ENCODE measurements at regions not wholly inside any gene's neighbourhood (a gene's known extent, or its start where the extent isn't known, plus 50 kb on each side); places are given as distances from the start of the nearest gene placed in this dataset.
A peak's percentile ranks its signal among the peaks of the same experiment; 100 is the strongest.

- WGBS (ENCODE audit: extremely low coverage, insufficient coverage, insufficient read length) = no CpG with 5 or more reads among the region's 6 CpGs
- H3K23ac ChIP-seq (ENCODE audit: low read length) = no peak overlapping the region
These were observed 167.7 kb downstream of the ACTL8 start for GRCh38 chr1:17922833-17923232.

GRCh38 chr1:17923666-17924065, 168.5 kb downstream of the ACTL8 start:
- Histone ChIP-seq H2AK5ac (ENCODE audit: low read length) (no peak overlapping the region), H3K4ac (ENCODE audit: low read depth, low read length) (no peak overlapping the region), H3K14ac (ENCODE audit: low read length) (no peak overlapping the region), H3K4me3 (ENCODE audit: low read depth, low read length) (no peak overlapping the region), H3K9me3 (ENCODE audit: insufficient read depth, low read depth, low read length) (peaks cover 2% of the 10 kb centered on the region), H4K12ac (ENCODE audit: low read depth, low read length) (no peak overlapping the region), H3K27me3 (ENCODE audit: insufficient read depth, low read length) (no peaks in the 10 kb centered on the region), H3K4me1 (ENCODE audit: control insufficient read depth in 1 of 2, insufficient read depth in 2 of 2, low read length in 2 of 2) (no peaks in the 10 kb centered on the region), H2BK120ac (ENCODE audit: insufficient read depth, low read length, poor library complexity) (no peak overlapping the region), H4K91ac (ENCODE audit: low read depth, low read length) (no peak overlapping the region), H3K4me2 (ENCODE audit: low read length) (no peak overlapping the region), H3K27ac (ENCODE audit: low read depth, low read length) (no peak overlapping the region), H3K18ac (ENCODE audit: low read length) (no peak overlapping the region), H3K23ac (ENCODE audit: low read length) (no peak overlapping the region), H2AFZ (ENCODE audit: insufficient read depth, low read length, poor library complexity) (no peak overlapping the region), H3K36me3 (ENCODE audit: control insufficient read depth in 1 of 2, insufficient read depth in 2 of 2, low read length in 2 of 2) (no peaks in the 10 kb centered on the region), H2BK12ac (ENCODE audit: low read length) (no peak overlapping the region), H4K8ac (ENCODE audit: low read depth, low read length) (no peak overlapping the region), H3K79me1 (ENCODE audit: low read length) (no peaks in the 10 kb centered on the region), H3K79me2 (ENCODE audit: control insufficient read depth, insufficient read depth, low read length, poor library complexity) (no peaks in the 10 kb centered on the region), H2BK5ac (ENCODE audit: low read depth, low read length, poor library complexity) (no peak overlapping the region), H3K9ac (ENCODE audit: low read length) (no peak overlapping the region)
- WGBS (ENCODE audit: extremely low coverage, insufficient coverage, insufficient read length) = no CpG with 5 or more reads among the region's 4 CpGs
- no peak for DNase-seq

More at GRCh38 chr1:17922833-17923232, 167.7 kb downstream of the ACTL8 start:
- Histone ChIP-seq H3K4ac (ENCODE audit: low read depth, low read length) (no peak overlapping the region), H2BK5ac (ENCODE audit: low read depth, low read length, poor library complexity) (no peak overlapping the region), H3K4me2 (ENCODE audit: low read length) (no peak overlapping the region), H4K8ac (ENCODE audit: low read depth, low read length) (no peak overlapping the region), H3K4me3 (ENCODE audit: low read depth, low read length) (no peak overlapping the region), H3K79me2 (ENCODE audit: control insufficient read depth, insufficient read depth, low read length, poor library complexity) (no peaks in the 10 kb centered on the region), H4K12ac (ENCODE audit: low read depth, low read length) (no peak overlapping the region), H2BK12ac (ENCODE audit: low read length) (no peak overlapping the region), H3K14ac (ENCODE audit: low read length) (no peak overlapping the region), H3K79me1 (ENCODE audit: low read length) (no peaks in the 10 kb centered on the region), H4K91ac (ENCODE audit: low read depth, low read length) (no peak overlapping the region), H3K27me3 (ENCODE audit: insufficient read depth, low read length) (no peaks in the 10 kb centered on the region), H2BK120ac (ENCODE audit: insufficient read depth, low read length, poor library complexity) (no peak overlapping the region), H3K27ac (ENCODE audit: low read depth, low read length) (no peak overlapping the region), H2AK5ac (ENCODE audit: low read length) (no peak overlapping the region), H3K9ac (ENCODE audit: low read length) (no peak overlapping the region), H3K9me3 (ENCODE audit: insufficient read depth, low read depth, low read length) (peaks cover 2% of the 10 kb centered on the region), H3K4me1 (ENCODE audit: control insufficient read depth in 1 of 2, insufficient read depth in 2 of 2, low read length in 2 of 2) (no peaks in the 10 kb centered on the region), H3K18ac (ENCODE audit: low read length) (no peak overlapping the region), H3K36me3 (ENCODE audit: control insufficient read depth in 1 of 2, insufficient read depth in 2 of 2, low read length in 2 of 2) (no peaks in the 10 kb centered on the region), H2AFZ (ENCODE audit: insufficient read depth, low read length, poor library complexity) (no peak overlapping the region)
- DNase-seq = peak in 1 of 2 donors; percentile 6

- H3K14ac ChIP-seq (ENCODE audit: low read length) = no peak overlapping the region
- no peak overlapping the region for H4K8ac ChIP-seq (ENCODE audit: low read depth, low read length)
- H3K23ac ChIP-seq (ENCODE audit: low read length) = no peak overlapping the region
- no peak overlapping the region for H3K27ac ChIP-seq (ENCODE audit: low read depth, low read length)
- H3K36me3 ChIP-seq (ENCODE audit: control insufficient read depth in 1 of 2, insufficient read depth in 2 of 2, low read length in 2 of 2) = no peaks in the 10 kb centered on the region
- no peaks in the 10 kb centered on the region for H3K79me1 ChIP-seq (ENCODE audit: low read length)
- no peak for DNase-seq
- no peak overlapping the region for H4K12ac ChIP-seq (ENCODE audit: low read depth, low read length)
- no peak overlapping the region for H2BK12ac ChIP-seq (ENCODE audit: low read length)
- H3K27me3 ChIP-seq (ENCODE audit: insufficient read depth, low read length) = no peaks in the 10 kb centered on the region
- no peak overlapping the region for H2AFZ ChIP-seq (ENCODE audit: insufficient read depth, low read length, poor library complexity)
- H3K18ac ChIP-seq (ENCODE audit: low read length) = no peak overlapping the region
- no peak overlapping the region for H3K9ac ChIP-seq (ENCODE audit: low read length)
- H3K4me2 ChIP-seq (ENCODE audit: low read length) = no peak overlapping the region
- H3K79me2 ChIP-seq (ENCODE audit: control insufficient read depth, insufficient read depth, low read length, poor library complexity) = no peaks in the 10 kb centered on the region
- no peak overlapping the region for H3K4ac ChIP-seq (ENCODE audit: low read depth, low read length)
- no peak overlapping the region for H2AK5ac ChIP-seq (ENCODE audit: low read length)
- no peak overlapping the region for H2BK120ac ChIP-seq (ENCODE audit: insufficient read depth, low read length, poor library complexity)
- no peak overlapping the region for H4K91ac ChIP-seq (ENCODE audit: low read depth, low read length)
- H3K4me1 ChIP-seq (ENCODE audit: control insufficient read depth in 1 of 2, insufficient read depth in 2 of 2, low read length in 2 of 2) = no peaks in the 10 kb centered on the region
- H2BK5ac ChIP-seq (ENCODE audit: low read depth, low read length, poor library complexity) = no peak overlapping the region
- H3K4me3 ChIP-seq (ENCODE audit: low read depth, low read length) = no peak overlapping the region
- peaks cover 2% of the 10 kb centered on the region for H3K9me3 ChIP-seq (ENCODE audit: insufficient read depth, low read depth, low read length)
These were observed 169.4 kb downstream of the ACTL8 start for GRCh38 chr1:17924578-17924977.

DNA sequence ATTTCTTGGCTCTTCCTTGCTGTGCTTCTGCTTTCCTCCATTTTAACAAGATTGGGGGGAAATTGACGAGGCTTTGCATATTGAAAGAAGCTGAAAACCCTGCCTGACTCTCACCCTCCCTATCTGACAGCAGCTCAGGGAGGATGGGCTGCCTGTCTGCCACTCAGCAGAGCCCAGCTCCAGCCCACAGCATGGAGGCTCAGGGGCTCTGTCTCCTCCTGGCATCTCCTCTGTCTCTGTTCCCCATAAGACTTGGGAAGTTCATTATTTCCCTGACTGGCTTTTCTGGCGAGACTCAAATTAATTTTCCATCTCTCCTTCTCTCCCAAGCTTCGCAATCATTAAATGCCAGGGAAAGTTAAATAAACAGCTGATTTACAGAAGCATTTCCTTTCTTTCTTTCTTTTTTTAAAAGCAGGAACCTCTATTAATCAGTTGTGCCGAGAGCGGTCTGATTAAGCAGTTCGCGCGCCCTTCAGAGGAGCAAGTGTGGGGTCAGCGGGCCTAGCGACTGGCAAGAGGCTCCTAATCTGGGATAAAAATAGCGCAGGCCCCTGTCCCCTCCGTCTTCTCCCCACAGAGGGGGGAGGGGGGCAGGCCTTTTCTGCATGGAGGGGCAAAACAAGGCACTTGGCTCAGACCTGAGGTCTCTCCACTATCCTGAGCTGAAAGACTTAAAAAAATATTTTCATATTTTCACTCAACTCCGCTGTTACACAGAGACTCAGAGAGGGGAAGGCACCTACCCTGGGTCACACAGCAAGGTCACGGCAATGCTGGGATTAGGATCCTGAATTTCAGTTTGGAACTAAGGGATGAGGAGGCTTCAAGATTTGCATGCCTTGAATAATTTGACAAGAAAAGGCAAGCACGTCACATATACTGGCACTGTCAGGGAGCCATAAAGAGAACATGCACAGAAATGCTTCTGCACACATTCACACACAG, 170.4 kb downstream of the ACTL8 start:
- Histone ChIP-seq H3K36me3 (ENCODE audit: control insufficient read depth in 1 of 2, insufficient read depth in 2 of 2, low read length in 2 of 2) (no peaks in the 10 kb centered on the region), H3K79me2 (ENCODE audit: control insufficient read depth, insufficient read depth, low read length, poor library complexity) (no peaks in the 10 kb centered on the region), H4K12ac (ENCODE audit: low read depth, low read length) (no peak overlapping the region), H4K8ac (ENCODE audit: low read depth, low read length) (no peak overlapping the region), H2BK12ac (ENCODE audit: low read length) (no peak overlapping the region), H4K91ac (ENCODE audit: low read depth, low read length) (no peak overlapping the region), H3K4ac (ENCODE audit: low read depth, low read length) (no peak overlapping the region), H3K79me1 (ENCODE audit: low read length) (no peaks in the 10 kb centered on the region), H2AFZ (ENCODE audit: insufficient read depth, low read length, poor library complexity) (no peak overlapping the region), H2BK120ac (ENCODE audit: insufficient read depth, low read length, poor library complexity) (no peak overlapping the region), H3K4me1 (ENCODE audit: control insufficient read depth in 1 of 2, insufficient read depth in 2 of 2, low read length in 2 of 2) (no peaks in the 10 kb centered on the region), H3K9ac (ENCODE audit: low read length) (no peak overlapping the region), H3K18ac (ENCODE audit: low read length) (no peak overlapping the region), H3K4me2 (ENCODE audit: low read length) (no peak overlapping the region), H3K27ac (ENCODE audit: low read depth, low read length) (no peak overlapping the region), H2AK5ac (ENCODE audit: low read length) (no peak overlapping the region), H3K4me3 (ENCODE audit: low read depth, low read length) (no peak overlapping the region), H3K14ac (ENCODE audit: low read length) (no peak overlapping the region), H3K9me3 (ENCODE audit: insufficient read depth, low read depth, low read length) (peaks cover 2% of the 10 kb centered on the region), H3K23ac (ENCODE audit: low read length) (no peak overlapping the region), H3K27me3 (ENCODE audit: insufficient read depth, low read length) (no peaks in the 10 kb centered on the region), H2BK5ac (ENCODE audit: low read depth, low read length, poor library complexity) (no peak overlapping the region)
- no CpG with 5 or more reads among the region's 15 CpGs for WGBS (ENCODE audit: extremely low coverage, insufficient coverage, insufficient read length)
- DNase-seq = no peak

All from trophoblast cell (in vitro differentiated cells and primary cell).